GM19239 (cell line): ENCODE measurements at regions not wholly inside any gene's neighbourhood (a gene's known extent, or its start where the extent isn't known, plus 50 kb on each side); places are given as distances from the start of the nearest gene placed in this dataset.
"Not testable (repeated sequence)": the region's sequence is repeated elsewhere in the genome, so short reads cannot be mapped to it uniquely, and the experiment has no call there.

Source experiments
- DNase-seq: peaks from one replicate; pipeline ENCODE4 v3.0.0; 2011; ENCODE audit warnings: low spot score; ENCODE audit not compliant: insufficient read length
- FAIRE-seq: peaks from 2 replicates; lab custom pipeline; 2011; peaks lifted over from hg19 to GRCh38; lab: Jason Lieb, UNC

GRCh38 chr12:58117667-58118066 is 176.3 kb downstream of the ATP23 start:
- FAIRE-seq = no peak
- no peak for DNase-seq

- DNase-seq, FAIRE-seq: not testable (repeated sequence)
Measured at GRCh38 chr12:58125761-58126160, 184.4 kb downstream of the ATP23 start.

DNA sequence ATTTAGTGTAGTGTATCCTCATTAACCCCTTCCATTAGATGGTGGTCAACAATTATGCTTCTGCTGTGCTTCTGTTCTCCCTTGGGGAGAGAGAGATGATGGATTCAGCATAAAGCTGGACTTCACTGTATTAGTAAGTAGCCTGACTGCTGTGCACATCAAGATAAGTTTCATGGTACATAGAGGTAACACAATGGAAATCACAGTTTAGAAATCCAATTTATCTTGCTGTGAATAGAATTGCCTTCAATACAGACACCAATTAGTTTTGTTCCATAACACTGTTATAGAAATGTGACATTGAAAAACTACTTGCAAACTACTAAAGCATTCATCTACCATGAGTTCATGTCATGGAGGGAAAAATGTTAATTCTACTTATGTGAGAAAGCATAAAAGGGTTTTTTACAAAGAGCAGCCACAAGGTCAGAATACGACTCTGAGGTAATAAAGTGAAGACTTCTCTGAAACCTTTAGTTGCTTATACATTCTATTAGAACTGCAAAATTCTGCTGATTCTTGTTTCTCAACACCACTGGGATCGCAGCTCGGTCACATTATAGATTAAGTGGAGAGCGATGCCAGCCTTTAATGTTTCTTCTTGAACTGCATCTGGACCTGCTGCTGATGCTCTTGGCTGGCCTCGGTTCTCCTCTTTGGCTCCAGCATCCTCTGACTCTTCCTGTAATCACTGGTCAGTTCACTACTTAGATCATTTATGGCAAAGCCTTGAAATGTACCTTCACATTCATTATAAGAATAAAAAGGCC is 190.8 kb downstream of the ATP23 start:
- FAIRE-seq = no peak

GRCh38 chr12:58138424-58138823 is 197.1 kb downstream of the ATP23 start:
- no peak for FAIRE-seq
- DNase-seq = no peak

More for the DNA sequence above, 190.8 kb downstream of the ATP23 start:
- DNase-seq = no peak

GRCh38 chr12:58139894-58140293 is 198.5 kb downstream of the ATP23 start:
- FAIRE-seq = no peak

DNA sequence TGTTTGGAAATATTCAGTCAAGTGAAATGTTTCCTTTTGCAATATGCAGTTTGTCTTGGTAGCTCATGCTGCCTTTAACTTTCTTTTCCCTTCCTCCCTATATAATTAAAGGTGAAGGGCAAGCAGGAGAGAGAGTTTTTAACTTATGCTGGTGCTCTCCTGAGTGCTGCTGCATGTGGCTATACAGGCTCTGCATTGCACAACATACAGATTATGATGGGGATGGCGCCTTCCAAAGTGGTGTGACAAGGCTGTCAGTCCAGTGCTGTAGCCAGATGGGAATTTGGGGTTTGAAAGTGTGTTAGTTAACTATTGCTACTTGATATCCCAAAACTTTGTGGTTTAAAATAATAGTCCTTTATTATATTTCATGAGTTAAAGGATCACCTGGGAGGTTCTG is 199.0 kb downstream of the ATP23 start:
- FAIRE-seq = no peak

More at GRCh38 chr12:58139894-58140293, 198.5 kb downstream of the ATP23 start:
- DNase-seq = no peak

DNA sequence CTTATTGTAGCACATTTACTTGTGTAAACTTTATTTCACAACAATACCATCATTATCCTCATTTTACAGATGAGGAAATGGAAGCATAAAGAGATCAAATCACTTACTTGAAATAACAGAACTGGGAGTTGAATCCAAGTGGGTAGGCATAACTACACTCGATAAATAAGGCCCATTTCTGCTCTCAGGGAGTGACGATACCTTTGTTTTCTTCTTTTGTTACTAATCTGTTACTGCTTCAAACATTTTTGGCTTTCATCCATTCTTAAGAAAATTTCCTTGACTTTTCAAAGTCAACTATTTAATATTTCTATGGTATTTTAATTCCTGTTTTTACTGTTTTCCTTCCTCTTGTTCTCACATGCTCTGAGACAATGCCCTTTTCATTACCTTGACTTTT is 201.6 kb downstream of the ATP23 start:
- FAIRE-seq = no peak

More for the DNA sequence above, 199.0 kb downstream of the ATP23 start:
- DNase-seq = no peak

DNA sequence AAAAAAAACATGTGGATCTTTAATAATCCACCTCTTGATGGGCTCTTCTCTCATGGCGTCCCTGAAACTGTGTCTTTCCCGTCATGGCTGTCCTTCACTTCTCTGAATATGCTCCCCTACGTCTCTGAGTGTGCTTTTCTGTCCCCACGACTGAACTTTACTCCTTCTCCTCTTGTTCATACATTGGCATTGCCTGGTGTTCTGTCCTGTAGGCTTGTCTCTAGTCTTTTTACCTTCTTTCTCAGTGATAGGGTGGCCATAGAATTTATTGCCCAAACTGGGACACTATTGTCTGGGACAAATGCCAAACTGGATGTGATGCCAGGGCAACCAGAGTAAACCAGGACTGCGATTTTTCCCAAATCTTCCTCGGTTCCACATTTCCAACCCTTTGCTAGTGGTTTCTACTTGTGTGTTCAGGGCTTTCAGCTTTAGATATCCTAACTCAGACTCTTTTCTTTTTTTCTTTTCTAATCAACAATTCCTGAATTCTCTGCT is 202.2 kb downstream of the ATP23 start:
- DNase-seq = no peak
- no peak for FAIRE-seq

More for the DNA sequence above, 201.6 kb downstream of the ATP23 start:
- DNase-seq = no peak

DNA sequence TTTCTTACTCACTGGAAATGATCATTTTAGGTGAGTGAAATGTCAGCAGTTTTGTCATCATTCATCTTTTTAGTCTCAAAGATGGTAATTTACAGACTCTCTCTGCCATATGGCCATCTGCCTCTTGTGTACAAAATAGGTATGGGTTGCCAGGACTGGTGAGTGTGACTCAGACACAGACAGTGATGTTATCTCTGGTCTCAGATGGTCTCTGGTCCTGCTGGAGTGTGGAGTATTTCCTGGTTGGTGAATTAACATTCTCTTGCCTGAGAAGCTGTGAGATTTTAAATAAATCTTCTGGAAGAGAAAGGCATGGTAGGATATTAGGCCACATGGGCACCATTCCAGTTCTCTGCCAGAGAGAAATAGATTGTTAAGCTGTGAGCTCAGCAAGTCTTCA is 207.0 kb downstream of the ATP23 start:
- FAIRE-seq (no peak), DNase-seq (no peak)

- no peak for DNase-seq
- FAIRE-seq = no peak
Measured at GRCh38 chr12:58148976-58149375, 207.6 kb downstream of the ATP23 start.

- FAIRE-seq = no peak
- DNase-seq = no peak
Measured at GRCh38 chr12:58154359-58154758, 213.0 kb downstream of the ATP23 start.

DNA sequence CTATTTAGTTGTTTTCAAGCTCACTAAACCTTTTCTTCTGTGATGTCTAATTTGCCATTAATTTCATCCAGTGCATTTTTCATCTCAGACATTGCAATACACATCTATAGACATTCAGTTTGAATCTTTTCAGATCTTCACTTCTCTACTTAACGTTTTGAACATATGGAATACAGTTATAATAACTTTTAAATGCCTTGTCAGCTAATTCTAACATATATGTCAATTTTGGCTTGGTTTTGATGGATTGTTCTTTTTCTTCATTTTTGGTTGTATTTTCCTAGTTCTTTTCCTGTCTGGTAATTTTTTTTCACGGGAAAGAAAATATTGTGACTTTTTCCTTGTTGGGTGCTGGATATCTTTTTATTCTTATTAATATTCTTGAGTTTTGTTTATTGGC is 215.3 kb downstream of the ATP23 start:
- DNase-seq (no peak), FAIRE-seq (no peak)

DNA sequence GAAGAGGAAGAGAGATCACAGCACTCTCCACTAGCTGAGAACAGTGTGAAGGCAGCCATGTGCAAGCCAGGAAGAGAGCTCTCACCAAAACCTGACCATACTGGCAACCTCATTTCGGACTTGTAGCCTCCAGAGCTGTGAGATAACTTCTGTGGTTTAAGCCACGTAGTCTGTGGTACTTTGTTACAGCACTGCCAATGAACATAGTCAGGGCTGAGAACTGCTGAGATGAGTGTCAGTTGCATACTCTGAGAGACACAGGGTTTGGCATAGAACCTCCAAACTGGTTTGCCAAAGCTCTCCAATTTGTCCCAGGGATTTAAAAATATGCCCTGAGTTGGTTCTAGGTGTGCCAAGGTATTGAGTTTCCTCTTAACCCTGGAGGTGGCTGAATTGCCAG is 218.6 kb downstream of the ATP23 start:
- FAIRE-seq (no peak), DNase-seq (no peak)

DNA sequence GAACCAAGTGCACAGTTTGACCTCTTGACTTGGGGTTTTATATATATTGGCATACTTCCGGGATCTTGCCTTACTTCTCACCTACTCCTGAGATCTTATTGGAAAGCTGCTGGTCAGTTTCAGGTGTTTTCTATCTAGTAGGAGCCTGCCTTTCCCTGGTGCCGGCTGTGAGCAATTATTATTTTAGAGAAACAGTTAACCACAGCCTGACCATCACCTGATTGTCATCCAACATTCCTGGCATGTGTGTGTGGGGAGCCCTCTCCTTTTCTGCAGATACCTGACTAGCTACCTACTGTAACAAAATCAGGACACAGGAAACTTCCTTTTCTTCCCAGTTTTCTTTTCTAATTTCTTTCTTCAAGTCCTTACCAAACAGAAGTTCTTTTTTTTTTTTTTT is 220.4 kb downstream of the ATP23 start:
- no peak for DNase-seq
- no peak for FAIRE-seq

DNA sequence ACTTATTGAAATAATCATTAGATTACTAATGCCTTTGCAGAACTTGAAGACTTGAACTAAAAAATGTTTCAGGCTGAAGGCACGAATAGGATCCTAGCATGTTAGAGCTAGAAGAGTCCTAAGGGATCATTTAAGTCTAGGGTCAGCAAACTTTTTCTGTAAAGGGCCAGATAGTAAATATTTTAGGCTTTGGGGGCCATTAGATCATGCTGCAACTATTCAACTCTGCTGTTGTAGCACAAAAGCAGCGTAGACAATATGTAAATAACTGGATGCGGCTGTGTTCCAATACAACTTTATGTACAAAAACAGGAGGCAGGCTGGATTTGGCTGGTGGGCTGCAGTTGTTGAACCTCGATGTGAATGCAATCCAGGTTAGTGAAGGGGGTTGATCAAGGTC is 221.7 kb downstream of the ATP23 start:
- no peak for DNase-seq
- no peak for FAIRE-seq

DNA sequence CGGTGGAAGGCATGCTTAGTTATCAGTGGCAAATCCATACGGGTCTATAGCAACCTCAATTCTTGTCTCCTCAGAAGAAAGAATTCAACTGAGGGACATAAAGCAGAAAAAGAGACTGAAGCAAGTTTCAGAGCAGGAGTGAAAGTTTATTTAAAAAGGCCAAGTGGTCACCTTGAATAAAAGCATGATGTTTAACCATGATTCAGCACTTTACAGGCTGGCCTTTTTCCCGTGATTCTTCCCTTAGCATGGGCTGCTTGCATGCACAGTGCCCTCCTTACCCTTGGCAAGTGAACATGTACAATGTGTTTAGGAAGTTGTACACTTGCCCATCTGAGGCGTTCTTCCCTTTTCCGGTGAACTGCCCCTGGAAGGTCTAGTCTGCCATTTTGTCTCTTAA is 225.3 kb downstream of the ATP23 start:
- FAIRE-seq (no peak), DNase-seq (no peak)

GRCh38 chr12:58167622-58168021 is 226.3 kb downstream of the ATP23 start:
- FAIRE-seq (no peak), DNase-seq (no peak)

DNA sequence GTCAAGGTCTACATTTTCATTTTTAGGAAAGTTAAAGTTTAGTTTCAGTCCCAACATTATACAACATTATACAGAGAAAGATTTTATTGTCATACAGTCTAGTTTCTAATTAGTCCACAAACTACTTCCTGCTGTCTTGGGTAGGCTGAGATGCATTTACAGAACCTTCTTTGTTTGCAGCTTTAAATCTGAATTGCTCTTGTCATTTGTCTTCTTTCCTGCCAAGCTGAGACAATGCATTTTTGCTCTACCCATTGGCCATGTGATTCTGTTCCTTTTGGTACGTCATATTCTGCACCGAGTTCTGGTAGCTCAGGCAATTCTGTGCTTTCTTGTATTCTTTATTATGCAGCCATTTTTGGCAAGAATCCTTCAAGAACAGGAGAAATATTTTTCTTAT is 228.5 kb downstream of the ATP23 start:
- DNase-seq = no peak
- no peak for FAIRE-seq

GRCh38 chr12:58171914-58172313 is 230.5 kb downstream of the ATP23 start:
- no peak for FAIRE-seq

GRCh38 chr12:58172433-58173073 is 231.2 kb downstream of the ATP23 start:
- no peak for FAIRE-seq
- DNase-seq = no peak

More at GRCh38 chr12:58171914-58172313, 230.5 kb downstream of the ATP23 start:
- no peak for DNase-seq

GRCh38 chr12:58174316-58174715 is 232.9 kb downstream of the ATP23 start:
- no peak for FAIRE-seq
- no peak for DNase-seq
